Posterior vena cava (tissue), 2 donors: ENCODE measurements at regions not wholly inside any gene's neighbourhood (a gene's known extent, or its start where the extent isn't known, plus 50 kb on each side); places are given as distances from the start of the nearest gene placed in this dataset.
"Not testable (repeated sequence)": the region's sequence is repeated elsewhere in the genome, so short reads cannot be mapped to it uniquely, and the experiment has no call there.

Source experiments
- DNase-seq: peaks from one replicate; pipeline ENCODE4 v3.0.0-alpha.2; 2020; ENCODE audit warnings: low spot score
- intact Hi-C, 2 donors: fragments of 100-400 bp; cut with DNase I; formaldehyde crosslinking; loops; one replicate each; pipeline versions ENCODE4 v1.14.1 to v1.14.2; 2022 to 2023
- donor health status: DM: yes; HTN: yes; CAD: no.
- donor health status: DM: yes; HTN: yes; CAD: no.

DNA sequence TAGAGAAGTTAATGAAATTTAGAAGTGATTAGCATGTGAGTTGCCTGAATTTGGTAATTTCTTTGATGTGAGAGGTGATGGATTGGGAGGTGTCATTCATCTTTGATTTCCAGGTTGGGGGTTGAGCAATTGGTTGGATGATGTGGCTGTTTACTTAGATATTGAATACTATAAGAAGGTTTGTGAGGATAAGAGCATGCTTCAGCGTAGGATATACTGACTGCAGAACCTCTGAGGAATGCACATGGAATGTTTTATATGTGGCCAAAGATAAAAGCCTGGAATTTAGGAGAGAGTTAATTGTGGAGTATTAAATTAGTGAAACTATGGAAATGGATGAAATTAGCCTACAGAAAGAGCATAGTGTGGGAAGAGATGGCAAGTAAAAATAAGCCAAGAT is 165.4 kb upstream of the MAD2L1 start:
- intact Hi-C loops: no loop called here
- DNase-seq: no peak

DNA sequence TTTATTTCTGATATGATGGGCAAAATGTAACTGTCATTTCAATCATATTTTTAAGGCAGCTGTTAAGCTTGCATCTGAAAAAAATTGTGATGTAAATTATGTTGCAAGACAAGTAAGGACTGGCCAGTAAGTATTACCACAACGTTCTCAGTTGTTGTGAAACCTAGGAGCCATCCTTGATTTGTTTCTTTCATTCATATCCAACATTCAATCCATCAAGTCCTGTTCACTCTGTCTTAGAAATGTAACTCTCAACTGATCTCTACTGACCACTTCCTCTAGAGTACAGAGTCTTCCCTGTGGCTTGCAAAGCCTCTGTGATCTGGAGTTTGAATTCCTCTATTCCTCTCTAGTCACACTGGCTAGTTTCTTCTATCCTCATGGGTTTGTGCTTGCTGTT is 161.4 kb upstream of the MAD2L1 start:
- intact Hi-C loops: no loop called here
- no peak for DNase-seq

DNA sequence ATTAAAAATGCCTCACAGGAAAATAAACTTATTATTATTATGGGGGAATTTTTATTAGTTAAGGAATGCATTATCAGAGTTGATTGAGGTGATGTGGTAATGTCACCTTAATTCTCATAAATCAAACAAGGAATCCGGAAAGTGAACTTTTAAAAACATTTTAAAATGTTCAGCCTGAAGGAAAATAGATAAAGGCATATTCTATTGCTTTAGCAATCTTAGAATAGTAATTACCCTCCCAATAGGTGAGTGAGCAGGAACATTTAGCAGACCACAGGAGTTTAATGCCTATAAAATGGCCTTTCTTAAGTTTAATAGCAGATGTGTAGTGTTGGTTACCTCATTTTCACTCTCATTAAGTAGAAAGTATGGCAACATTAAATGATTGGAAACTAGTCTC is 160.9 kb upstream of the MAD2L1 start:
- intact Hi-C loops: no loop called here
- DNase-seq: no peak

DNA sequence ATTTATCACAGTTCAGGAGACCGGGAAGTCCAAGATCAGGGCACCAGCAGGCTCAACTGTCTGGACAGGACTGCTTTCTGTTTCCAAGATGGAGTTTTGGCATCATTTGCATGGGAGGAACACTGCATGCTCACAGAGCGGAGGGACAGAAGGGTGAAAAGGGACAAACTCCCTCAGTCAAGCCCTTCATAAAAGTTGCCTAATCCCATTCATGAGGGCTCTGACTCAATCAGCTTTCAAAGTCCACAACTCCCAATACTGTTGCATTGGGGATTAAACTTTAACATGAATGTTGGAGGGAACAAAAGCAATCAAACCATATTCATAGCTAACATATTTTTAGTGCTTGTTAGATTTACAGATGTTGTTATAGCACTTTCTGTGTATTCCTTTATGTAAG is 158.9 kb upstream of the MAD2L1 start:
- DNase-seq: no peak
- intact Hi-C loops: no loop called here

DNA sequence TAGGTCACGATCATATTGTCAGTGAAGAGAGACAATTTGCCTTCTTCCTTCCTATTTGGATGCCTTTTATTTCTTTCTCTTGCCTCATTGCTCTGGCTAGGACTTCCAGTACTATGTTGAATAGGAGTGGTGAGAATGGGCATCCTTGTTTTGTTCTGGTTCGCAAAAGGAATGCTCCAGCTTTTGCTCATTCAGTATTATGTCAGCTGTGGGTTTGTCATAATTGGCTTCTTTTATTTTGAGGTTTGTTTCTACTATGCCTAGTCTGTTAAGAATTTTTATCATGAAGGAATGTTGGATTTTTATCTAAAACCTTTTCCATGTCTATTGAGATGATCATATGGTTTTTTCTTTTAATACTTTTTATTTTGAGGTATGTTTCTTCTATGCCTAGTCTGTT is 152.3 kb upstream of the MAD2L1 start:
- intact Hi-C loops: no loop called here
- DNase-seq: no peak

DNA sequence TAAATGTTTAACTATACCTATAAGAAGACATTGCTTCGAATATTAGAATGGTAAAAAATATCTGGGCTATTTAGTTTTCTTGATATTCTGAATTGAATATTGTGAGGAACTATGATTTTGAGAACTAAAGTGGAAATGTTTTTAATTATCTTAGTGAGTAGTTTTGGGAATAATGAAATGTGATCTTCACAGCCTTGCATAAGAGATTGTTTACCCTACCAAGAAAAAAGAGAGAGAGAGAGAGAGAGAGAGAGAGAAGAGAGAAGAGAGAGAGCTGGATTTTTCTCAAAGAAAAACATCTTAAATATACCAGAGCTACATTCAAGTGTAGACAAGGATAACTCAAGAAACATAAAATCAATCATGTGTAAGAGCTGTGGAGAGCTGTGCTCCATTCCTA is 148.7 kb upstream of the MAD2L1 start:
- intact Hi-C loops: no loop called here
- no peak for DNase-seq

DNA sequence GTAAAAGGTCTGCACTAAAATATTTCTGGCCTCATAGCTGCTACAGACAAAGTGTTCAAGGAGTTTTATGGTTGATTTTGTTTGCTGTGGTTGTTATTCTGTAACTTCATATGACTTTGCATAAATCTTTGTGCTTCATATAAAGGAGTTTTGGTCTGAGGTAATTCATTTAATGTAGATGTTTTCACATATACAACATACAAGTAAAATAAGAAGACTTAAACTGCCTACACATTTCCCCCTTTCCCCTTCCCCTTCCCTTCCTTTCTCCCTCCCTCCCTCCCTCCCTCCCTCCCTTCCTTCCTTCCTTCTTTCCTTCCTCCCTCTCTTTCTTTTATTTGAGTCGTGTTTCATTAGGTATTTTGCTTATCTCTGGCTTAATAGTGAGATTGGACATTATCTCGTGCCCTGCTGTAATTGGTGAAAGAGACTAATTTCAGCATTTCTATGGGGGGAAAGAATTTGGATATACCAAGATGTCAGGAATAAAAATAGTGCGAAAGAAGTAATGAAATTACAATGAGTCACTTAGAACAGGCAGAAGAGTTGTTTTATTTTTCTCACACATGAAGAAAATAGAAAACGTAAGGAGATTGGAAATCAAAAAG is 144.9 kb upstream of the MAD2L1 start:
- DNase-seq: no peak
- intact Hi-C loops: no loop called here

DNA sequence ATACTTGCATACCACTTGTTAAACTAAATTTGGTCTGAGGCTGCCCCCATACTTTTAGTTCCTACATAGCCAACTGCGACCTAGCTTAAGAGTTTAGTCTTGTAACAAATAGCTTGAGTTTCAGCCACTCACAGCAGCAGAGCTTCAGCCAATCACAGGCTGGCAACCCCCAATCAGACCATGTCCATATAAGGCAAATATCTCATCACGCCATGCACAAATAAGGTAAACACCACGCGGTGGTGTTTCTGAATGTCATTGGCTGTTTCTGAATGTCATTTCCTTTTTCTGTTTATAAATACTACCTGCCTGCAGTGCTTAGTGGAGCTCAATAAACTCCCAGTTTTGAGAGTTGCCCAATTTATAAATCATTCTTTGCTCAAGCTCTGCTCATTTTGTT is 143.1 kb upstream of the MAD2L1 start:
- no peak for DNase-seq
- intact Hi-C loops: no loop called here

DNA sequence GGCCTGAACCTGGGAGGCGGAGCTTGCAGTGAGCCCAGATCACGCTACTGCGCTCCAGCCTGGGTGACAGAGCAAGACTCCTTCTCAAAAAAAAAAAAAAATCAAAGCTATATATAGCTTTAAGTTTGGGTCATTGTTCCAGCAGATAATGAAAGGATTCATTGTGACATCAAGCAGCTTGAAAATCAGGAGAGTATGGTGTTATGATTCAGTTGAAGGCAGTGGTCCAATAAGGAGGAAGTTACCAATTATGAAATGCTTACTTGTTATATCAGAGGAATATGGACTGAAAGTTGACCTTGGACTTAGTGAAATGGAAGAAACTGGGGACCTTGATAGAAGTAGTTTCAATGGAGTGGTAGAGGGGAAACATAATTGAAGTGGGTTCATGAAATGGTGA is 140.4 kb upstream of the MAD2L1 start:
- no peak for DNase-seq
- intact Hi-C loops: no loop called here

DNA sequence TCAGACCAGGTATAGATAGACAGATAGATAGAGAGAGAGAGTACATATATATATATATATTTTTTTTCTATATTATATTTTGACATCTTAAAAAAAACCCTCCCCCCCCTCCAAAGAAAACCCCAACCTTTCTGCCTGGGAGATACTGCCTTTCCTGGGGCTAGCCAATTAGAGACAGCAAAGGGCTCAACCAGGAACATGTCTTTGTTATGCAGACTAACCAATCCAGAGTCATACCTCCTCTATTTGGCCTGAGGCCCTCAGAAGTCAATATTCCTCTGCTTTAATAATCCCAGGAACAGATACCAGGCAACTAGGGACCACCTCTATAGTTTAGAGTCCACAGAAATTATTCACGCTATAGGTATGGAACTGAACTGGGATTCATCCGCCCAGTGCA is 135.6 kb upstream of the MAD2L1 start:
- DNase-seq: no peak
- intact Hi-C loops: no loop called here

DNA sequence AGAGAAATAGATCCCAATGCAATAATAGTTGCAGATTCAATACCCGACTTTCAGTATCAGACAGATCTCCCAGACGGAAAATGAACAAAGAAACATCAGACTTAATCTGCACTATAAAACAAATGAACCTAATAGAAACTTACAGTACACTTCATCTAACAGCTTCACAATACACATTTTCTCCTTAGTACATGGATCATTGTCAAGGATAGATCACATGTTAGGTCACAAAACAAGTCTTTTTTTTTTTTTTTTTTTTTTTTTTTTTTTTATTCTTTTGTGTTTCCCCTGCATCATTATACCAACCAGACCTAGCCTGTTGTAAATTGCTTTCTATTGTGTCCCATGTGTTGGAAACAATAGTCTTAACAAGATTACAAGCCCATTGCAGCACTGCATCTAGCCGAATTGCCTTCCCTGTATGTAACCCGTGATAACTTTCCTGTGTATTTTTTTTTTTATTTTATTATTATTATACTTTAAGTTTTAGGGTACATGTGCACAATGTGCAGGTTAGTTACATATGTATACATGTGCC is 134.0 kb upstream of the MAD2L1 start:
- DNase-seq, intact Hi-C loops: not testable (repeated sequence)

DNA sequence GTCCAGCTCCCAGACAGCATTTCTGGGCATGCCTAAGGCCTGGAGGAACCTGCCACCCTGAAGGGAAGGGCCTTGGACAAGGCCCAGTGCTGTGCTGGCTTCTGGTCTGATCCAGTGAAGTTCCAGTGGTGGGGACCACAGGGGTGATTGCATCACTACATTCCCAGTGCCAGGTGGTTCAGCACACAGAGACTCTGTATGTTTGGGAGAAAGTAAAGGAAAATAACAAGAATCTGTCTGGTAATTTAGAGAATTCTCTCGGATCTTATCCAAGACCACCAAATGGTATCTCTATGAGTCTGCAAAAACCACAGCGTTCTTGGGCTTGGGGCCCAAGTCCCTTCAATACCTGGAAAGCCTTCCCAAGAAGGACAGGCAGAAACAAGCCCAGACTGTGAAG is 131.8 kb upstream of the MAD2L1 start:
- intact Hi-C loops: no loop called here
- DNase-seq: no peak

DNA sequence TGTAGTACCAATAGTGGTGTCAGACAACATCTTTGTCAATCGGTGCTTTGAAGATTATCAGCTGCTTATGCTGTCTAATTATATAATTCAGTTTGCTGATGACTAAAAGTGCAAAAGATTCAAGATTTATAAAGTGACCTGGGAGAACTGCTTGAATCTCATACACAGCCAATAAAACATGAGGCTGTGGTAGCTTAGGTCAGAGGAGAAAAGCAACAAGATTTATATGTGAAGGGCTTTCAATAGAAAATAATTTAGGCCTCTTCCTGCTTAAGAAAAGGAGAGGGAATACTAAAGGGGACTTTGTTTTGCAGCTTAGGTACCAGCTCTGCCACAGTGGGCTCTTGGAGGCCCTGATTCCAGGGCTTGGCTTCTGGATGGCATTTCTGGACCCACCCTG is 111.0 kb upstream of the MAD2L1 start:
- intact Hi-C loops: no loop called here
- no peak for DNase-seq

DNA sequence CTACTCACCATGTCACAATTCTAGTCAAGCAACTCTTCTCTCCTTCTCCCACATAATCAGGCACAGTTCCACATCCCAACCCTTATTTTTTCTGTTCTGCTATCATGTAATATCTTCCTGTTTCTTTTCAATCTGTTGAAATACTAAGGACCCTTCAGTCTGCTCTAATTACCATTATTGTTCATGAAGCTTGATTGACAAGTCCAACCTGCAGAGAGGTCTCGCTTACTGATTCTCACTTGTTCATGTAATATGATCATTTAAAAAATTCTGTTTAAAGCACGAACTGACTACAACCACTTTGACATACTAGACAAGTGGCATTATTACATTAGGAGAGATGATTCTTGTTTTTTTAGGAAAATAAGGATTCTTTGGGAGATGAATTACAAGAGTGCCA is 108.6 kb upstream of the MAD2L1 start:
- intact Hi-C loops: no loop called here
- no peak for DNase-seq

DNA sequence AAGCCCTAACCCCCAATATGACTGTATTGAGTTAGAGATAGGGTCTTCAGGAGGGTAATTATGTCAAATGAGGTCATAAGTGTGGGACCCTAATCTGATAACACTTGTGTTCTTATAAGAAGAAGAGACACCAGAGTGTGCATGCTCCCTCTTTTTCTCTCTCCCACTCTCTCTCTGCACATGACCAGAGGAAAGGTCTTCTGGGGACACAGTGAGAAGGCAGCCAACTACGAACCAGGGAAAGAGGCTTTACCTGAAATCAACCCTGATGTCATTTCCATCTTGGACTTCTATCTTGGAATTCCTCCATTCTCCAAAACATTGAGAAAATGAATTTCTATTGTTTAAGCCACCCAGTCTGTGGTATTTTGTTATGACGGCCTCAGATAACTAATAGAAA is 97.2 kb upstream of the MAD2L1 start:
- DNase-seq: no peak
- intact Hi-C loops: no loop called here

DNA sequence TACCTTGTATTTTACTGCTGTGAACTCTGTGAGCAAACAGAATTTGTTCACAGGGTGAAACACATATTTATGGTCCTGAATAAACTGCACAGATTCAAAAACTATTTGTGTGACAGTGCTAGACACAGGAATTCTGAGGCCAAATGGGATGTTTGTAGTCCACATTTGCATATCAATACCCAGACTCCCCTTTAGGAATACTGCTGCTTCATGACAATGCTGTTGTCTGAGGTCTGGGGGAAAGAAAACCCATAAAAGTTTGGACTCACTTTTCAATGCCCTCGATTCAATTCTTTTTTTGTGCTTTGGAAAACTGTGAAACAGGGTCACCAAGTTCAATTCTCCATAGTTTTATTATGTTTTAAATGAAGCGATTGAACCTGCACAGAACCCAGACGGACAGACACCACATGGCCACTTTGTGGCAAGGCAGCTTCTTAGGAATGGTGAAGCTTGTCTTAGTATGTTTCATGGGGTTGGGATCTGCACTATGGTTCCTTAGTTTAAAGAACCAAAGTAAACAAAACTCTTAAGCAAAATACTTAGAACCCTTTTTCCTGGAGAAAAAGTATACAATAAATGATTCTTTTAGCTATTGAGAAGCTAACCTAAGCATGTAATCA is 92.3 kb upstream of the MAD2L1 start:
- intact Hi-C loops: loop anchor here (1.0 to 10.0 kb wide), 2 partner anchors 931 to 936 kb away; no protein-coding TSS in a partner anchor
- no peak for DNase-seq

DNA sequence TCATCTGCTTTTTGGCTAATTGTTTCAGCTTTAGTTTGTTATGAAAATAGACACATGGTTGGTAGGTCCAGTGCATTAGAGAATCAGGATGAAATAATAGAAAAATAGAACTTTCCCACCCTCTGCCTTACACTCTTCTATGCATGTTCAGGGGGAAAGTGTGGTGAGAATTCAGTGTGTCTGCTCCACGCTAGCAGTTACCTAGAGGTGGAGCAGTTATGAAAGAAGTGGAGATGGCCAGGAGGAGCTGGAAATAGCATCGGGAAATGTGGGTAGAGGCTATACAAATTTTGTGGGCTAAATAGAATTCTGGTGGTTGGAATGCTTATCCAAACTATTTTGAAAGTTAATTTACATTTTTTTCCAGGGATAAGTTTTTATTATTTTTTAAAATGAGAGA is 91.4 kb upstream of the MAD2L1 start:
- no peak for DNase-seq
- intact Hi-C loops: loop anchor here in 1 of 2 donors (10.0 kb wide), 1 partner anchor 937 kb away; no protein-coding TSS in a partner anchor

DNA sequence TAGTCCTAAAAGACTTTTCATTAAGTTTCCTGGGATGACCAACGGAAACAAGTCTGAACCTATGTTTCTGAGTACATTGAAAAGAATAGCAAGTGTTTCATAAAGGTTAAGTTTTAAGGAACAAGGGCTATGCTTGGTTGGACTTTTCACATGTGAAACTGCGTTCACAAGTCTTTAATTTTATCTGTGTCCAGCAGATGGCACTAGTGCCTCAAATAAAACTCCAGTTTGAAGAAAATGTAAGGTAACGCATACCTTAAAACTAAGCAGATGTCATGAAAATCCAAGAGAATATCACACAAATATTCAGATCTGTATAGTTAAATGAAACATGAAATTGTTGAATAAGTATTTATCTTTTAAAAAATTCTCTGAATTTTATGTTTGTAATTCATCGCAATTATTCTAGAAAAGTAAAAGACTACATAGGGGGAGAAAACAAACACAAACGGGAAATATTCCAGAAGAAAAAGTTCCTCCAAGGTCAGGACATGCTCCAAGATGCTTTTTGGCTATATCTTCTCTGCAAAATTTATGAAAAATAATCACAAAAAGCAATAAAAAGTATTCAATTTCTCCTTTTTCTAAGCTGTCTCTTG is 89.6 kb upstream of the MAD2L1 start:
- intact Hi-C loops: loop anchor here in 1 of 2 donors (10.0 kb wide), 1 partner anchor 939 kb away; no protein-coding TSS in a partner anchor
- no peak for DNase-seq

DNA sequence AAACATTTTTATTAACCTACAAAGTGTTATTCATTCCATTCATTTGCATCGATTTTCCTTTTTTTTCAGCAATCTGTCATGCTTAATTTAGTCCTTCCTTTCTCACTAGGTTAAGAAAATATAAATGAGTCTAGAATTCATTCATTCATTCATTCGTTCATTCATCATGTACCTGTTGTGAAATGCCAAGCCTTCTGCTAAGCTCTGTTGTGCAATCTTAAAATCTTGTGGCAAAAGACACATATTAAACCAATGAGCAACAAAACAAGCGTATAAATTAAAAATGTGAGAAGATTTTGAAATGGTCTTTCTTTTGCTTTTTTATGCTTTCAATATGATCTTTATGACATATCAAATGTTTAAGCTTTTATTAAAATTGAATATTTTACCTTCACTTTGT is 88.6 kb upstream of the MAD2L1 start:
- intact Hi-C loops: loop anchor here in 1 of 2 donors (10.0 kb wide), 1 partner anchor 940 kb away; no protein-coding TSS in a partner anchor
- no peak for DNase-seq

DNA sequence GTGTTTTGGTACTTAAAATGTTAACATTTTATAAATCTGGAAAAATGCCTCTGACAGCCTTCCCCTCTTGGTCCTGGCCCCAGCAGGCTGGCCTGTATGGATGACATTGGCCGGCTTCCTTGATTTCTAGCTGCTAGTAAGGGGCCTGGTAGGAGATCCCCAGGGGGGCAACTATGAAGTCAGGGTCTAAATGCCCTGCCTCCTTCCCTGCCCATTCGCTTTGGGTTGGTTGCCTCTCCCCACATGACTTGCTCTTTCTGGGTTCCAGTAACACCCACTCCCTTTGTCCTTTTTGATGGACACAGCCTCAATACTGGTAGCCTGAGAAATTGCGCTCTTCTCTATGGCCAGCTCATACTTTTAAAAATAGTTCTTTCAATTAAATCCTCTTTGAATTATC is 78.0 kb upstream of the MAD2L1 start:
- no peak for DNase-seq
- intact Hi-C loops: no loop called here

DNA sequence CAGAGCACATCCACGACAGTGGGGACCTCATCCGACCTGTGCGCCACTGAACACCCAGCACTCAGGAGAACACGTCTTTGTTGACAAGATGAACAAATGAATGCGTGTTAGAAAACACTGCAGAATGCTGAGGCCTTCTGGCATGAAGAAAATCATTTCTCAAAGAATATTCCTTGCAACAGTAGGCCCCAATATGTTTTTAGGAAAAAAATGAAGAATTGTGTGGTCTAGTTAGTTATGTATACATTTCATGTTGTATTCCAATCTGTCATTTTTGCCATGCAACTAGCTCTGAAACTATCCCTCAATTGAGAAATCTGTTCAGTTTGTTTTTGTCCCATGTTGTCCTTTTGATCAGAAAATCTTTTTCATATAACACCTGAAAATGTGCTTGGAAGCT is 77.4 kb upstream of the MAD2L1 start:
- intact Hi-C loops: no loop called here

More for the DNA sequence above, 77.4 kb upstream of the MAD2L1 start:
- no peak for DNase-seq
